IPS-NIHi7 (cell line): ENCODE measurements at regions not wholly inside any gene's neighbourhood (a gene's known extent, or its start where the extent isn't known, plus 50 kb on each side); places are given as distances from the start of the nearest gene placed in this dataset.
A peak's percentile ranks its signal among the peaks of the same experiment; 100 is the strongest.

ENCODE experiments used
- DNase-seq: peaks from one replicate; pipeline ENCODE4 v3.0.0; 2012; ENCODE audit warnings: mixed read lengths; ENCODE audit errors: extremely low spot score

DNA sequence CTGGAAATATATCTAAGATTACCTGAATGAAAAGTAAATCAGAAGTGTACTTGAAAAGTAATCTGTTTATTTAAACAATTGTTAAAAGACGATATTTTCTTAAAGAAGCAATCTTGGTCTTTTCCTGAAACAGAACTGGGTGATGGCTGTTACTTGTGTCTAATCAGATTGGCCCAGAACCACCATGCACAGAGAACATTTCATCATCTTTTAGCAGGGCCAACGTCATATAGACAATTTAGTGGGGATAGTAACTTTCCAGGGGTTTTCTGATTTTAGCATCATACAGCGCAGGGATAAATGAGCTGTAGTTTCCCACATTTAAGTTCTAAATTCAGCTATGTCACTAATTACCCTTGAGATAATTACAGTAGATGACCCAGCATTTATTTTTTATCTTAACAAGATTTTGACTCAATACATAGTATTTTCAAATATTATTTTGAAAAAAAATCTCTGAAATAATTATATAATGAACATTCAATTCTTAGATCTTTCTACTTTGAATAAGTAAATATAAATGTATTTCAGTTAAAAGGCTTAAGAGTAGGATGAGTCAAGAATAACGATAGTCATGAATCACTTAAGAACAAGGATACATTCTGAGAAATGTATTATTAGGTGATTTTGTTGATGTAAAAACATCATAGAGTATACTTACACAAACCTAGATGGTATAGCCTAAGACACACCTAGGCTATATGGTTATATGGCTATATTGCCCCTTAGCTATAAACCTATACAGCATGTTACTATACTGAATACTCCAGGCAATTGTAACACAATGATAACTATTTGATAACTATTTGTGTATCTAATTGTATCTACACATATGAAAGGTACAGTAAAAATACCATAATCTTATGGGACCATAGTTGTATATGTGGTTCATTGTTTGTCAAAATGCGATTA is 103.8 kb upstream of the MME start:
- DNase-seq = no peak

DNA sequence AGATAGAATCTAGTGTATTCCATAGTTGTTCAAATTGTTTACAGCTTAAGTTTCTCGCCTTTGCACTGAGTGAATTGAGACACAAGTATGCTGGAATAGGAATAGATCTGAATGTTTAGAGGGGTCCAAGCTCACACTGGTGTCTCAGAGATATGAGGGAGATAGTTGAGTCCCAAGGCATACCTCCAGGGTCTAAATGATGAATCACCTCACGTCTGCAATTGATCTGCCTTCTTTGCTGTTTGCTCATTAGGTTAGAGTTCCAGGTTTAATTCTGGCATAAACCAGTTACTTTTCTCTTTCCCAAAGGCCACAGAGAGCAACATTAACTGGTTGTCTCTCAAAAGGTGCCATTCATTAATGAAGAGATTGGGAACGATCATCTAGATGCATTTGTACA is 106.3 kb upstream of the MME start:
- no peak for DNase-seq

DNA sequence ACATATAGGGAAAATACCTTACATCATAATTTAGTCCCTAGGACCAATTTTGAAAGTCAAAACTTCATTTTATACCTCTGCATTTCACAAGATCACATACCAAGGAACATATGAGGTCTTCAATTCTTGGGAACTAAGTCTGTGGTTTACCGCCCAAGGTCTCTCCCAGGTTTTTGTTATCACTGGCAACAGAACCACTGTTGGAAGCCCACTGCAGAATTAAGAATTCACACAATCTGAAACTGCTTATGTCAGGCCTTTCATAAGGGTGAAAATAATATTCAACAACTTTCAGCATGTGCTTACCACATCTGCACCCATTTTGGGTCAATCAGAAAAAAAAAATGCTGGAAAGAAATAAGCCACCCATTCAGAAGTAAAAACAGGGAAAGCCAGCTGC is 107.2 kb upstream of the MME start:
- no peak for DNase-seq

DNA sequence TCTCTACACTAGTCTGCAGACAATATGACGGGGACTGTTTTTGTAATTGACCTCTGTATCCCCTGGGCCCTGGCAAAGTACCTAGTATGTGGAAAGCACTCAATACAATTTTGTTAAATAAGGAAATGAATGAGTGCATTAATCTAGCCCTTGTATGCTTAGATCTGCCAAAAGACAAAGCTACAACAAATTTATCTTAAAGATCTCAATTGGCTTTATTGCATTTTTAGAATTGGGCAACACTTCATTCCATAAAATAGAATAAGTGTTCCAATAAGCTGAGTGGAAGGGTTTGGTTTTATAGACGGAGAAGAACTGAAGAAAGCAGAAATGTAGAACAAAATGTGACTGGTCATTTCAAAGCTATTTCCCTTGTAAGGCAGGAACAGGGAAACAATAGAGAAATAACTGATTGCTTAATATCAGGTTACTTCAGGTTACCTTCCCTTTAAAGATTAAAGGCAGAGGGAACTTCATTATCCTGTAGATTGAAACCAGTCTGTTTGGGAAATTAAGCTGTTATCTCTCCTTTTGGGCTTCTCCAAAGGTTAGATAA is 108.3 kb upstream of the MME start:
- no peak for DNase-seq

DNA sequence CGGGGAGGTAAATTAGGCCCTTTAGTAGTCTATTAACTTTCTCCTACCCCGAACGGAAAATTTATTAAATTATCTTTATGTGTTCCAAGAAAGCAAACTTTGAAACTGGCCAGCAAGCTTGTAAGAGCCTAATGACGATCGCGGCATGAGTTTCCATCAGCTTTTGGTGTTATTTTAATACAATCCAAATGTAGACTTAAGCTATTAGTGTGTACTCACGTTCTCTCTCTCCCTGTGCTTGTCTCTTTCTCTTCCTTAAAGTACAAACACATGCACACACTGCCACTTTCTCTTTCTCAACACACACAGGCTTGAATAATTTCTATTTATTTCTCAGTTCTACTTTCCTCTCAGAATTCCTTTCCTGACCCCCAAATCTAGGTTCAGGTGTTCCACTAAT is 108.8 kb upstream of the MME start:
- no peak for DNase-seq

DNA sequence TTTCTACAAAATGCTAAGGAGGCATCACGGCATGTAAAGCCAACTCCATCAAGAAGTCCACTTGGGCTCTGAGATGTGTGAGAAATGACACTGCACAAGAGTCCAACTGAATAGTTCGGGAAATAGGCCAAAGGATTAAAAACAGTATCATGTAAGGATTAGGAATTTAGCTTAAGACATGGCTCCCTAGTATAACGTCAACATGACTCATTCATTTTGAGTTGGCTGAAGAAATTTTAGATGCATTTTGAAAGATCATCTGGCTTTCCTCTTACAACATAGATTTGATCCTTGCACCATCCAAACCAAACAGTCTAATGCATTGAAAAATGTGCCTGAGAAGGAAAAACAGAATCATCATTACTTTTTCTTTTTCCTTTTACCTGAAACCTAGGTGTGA is 109.3 kb upstream of the MME start:
- DNase-seq = no peak

DNA sequence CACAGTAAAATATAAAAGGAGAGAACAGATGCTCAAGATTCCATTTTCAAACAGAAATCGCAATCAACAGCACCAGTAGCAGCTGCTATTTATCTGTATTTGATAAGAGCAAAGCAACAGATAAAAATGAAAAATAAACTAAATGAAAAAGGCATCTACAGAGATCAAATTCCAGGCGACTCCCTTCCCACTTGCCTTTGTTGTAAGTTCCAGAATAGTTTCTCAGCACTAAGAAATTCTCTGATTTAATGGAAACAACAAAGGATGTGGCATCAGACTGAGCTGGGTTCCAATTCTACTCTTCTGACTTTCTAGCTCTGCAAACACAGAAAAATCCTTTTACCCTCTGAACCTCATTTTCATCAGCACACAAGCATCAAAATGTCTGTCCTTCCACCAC is 110.8 kb upstream of the MME start:
- no peak for DNase-seq

DNA sequence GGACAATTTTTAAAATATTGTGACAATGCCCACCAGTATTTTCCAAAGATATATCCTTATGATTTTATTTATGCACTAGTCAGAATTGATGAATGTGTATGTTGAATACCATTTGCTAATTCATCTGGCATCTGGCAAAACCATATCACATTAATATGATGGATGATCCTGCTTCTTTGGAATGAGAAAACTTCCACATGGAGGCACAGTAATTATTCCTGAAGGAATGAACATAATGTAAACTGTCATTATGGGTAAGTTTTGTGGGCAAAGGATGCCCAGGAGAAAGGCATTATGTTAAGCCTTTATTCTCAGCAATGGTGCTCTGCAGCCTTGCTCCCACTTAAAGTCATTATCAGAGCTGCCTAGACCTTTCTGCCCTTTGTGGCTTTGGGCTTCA is 113.0 kb upstream of the MME start:
- DNase-seq = no peak

DNA sequence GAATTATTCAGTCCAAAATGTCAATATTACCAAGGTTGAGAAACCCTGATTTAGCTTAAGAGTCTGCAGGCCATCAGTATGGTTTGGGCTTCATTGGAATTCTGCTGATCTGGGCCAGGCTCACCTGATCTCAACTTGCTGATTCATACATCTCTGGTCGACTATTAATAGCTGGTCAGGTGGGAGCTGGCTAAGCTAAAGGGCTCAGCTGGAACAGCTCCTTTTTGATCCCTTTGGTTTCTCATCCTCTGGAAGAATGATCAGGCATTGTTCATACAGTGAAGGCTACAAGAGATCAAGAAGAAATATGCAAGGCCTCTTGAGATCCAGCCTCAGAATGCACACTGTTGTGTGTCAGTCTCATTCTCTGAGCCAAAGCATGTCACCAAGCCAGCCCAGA is 123.3 kb upstream of the MME start:
- DNase-seq = no peak

DNA sequence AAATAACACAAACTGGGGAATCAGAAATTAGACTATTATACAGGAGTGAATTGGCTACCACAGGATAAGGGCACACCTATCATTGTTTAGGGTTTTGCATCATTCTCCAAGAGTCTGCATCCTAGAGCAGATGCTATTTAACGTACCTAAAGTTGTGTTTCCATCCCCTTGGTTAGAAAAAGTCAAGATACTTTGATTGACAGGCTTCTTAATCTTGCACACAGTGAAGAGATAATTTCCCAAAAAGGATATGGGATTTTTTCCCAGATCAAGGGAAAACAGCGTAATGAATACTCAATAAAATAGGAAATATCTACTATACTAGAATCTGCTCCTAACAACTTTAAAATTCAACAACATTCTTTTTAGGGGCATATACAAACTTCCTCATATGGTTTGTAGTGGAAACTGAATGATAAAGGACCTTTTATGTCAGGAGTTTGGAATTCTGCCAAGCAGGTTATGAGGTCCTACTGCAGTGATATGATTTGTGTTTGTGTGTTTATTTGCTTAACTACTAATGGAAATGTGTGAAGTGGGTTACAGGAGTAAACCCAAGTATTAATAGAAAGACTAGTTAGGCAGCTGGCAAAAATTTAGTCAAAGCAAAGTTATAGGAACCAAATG is 124.1 kb upstream of the MME start:
- DNase-seq = no peak

DNA sequence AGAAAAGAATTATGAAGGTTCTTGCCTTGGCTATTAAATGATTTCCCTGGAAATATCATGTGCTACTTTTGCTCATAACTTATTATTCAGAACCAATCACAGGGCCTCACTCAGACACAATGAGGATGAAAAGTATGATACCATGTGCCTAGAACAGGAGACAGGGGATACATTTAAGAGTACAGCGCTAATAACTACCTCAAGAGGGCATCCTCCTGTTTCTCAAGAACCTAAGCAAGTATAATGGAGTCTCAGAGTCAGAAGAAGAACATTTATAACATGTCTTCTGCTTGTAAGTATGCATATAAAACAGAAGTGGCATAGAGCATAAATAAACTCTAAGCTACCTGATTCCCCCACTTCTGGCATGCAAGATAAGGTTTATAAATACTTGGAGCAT is 125.4 kb upstream of the MME start:
- DNase-seq = peak; percentile 43

DNA sequence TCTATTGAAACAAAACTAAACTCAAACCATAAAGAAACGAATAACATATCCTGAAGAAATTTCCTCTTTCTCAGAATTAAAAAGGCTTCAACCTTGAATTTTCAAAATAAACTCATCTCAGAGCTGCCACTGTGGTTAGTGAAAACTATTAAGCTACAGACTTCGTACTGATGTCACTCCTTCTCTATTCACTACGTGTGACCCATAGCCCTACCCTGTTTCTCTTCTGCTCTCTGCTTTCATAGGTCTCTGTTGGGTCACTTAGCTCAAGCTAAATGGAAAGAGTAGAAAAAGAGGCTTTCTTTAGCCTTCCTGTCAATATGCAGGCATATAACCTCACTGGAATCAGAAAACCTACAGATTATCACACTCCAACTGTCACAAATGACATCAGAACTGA is 126.6 kb upstream of the MME start:
- no peak for DNase-seq

DNA sequence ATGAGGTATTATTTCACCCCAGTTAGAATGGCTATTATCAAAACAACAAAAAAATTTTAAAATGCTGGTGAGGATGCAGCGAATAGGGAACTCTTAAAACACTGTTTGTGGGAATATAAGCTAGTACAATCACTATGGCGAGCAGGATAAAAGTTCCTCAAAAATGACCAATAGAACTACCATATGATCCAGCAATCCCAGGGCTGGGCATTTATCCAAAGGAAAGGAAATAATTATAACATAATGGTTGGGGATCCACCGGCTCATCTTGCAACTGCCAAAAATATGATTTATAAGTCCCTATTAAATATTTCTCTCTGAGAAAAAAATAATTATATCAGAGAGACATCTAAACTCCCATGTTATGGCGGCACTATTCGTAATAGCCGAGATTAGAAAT is 127.6 kb upstream of the MME start:
- DNase-seq = no peak

DNA sequence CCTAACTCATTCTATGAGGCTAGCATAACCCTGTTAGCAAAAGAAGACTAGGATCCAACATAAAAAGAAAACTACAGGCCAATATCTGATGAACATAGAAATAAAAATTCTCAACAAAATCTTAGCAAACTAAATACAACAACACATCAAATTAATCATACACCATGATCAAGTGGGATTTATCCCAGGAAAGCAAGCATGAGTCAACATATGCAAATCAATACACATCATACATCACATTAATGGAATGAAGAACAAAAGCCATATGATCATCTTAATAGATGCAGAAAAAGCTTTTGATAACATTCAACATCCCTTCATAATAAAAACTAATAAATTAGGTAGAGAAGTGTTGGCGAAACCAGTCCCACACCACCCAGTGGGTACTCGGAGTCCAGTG is 136.1 kb upstream of the MME start:
- DNase-seq = no peak

DNA sequence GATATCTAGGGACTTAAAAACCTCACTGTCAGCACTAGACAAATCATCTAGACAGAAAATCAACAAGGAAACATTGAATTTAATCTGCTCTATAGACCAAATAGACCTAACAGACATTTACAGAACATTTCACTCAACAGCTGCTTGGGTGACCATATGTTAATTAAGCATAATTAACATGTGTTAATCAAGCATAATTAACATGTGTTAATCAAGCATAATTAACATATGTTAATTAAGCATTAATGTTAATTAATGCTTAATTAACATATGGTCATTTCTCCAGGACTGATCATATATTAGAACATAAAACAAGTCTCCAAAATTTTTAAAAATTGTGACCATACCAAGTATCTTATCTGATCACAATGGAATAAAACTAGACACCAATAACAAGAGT is 137.3 kb upstream of the MME start:
- no peak for DNase-seq

DNA sequence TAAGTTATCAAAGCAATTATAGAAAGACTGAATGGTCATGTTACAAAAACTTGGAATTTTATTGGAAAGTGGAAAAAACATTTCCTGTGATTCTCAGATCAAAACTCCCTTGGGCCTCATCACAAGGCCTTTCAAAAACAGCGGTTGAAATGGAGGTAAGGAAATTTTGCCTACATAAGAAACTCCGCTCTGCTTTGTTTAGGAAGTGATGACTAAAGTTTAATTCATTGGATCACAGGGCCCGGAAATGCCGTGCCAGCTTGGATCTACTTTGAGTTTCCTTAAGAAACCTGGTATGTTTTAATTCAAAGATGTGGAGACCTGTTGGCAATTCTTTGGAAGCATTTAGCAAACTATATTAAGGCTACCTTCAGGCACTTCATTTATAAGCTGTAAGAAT is 143.9 kb upstream of the MME start:
- DNase-seq = no peak

DNA sequence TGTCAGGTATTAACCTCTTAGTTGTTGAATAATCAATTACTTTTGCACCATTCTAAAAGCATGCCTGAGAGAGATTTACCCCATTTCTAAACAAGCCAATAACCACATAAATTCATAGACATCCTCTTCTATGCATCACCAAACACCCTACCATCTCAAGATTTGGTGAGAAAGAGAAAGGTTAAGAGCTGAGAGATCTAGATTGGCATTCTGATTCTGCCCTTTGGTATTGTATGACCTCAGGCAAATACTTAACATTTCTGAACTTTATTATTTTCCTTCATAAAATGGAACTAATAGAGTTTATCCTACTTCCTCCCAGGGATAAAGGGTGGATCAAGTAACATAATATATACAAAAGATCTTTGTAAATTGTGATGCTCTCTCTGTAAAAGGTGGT is 146.5 kb upstream of the MME start:
- DNase-seq = no peak

DNA sequence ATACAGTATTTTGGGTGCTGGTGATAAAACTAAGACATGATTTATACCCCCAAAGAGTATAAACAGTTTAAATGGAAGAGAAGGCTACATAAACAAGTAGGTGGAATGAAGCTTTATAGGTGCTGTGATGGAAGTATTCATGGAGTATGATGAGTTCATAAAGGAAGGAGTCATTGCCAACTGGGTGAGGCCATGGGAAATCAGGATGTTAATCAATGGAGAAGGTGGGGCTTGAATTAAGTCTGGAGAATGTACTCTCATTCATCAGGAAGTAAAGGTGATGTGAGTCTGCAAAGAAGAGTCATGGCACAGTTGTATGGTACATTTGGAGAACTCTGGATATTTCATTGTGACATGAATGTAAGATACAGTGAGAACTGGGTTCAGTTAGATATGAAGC is 147.5 kb upstream of the MME start:
- no peak for DNase-seq

DNA sequence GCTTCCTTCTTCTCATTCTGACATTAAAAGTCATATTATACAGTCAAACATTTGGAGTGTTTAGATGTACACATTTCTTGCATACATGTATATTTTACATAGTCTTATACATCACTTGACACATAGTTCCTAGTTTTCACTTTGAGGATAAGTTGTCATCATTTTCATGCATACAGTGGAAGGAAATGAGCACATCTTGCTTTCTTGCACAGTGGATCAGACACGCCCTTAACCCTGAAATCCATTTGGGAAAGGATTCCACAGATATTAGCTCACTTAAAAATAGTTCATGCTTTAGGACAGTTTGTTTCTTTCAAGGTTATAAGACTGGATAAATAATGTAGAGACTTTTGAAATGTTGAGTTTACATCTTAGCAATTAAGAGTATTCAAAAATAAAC is 148.6 kb upstream of the MME start:
- DNase-seq = no peak

DNA sequence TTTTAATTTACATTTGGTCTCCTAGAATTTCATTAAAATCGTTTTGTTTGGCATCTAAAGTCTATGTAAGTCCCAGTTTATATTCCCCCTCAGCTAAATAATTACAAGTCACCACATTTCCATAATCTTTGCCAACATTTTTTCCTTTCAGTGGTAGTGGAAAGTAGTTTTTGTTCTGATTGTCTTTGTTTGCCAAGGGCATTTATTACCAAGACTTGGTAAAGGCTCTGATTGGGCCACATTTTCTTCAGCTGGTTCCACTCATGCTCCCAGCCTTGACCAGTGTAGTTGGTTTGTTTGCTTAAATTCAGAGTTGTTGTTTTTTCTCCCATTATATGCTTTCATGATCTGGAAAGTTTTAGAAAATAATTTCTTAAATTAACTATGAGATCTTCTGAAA is 153.4 kb upstream of the MME start:
- no peak for DNase-seq

DNA sequence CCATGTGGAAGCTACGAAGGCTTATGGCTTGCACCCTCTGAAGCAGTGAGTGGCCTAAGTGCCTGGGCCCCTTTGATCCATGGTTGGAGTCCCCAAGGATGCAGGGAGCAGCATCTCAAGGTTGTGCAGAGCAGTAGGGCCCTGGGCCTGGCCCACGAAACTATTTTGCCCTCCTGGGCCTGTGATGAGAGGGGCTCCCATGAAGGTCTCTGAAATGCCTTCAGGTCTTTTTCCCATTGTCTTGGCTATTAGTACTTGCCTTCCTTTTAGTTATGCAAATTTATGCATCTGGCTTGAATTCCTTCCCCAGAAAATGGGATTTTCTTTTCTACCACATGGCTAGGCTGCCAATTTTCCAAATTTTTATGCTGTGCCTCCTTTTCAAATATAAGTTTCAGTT is 158.8 kb upstream of the MME start:
- DNase-seq = no peak

DNA sequence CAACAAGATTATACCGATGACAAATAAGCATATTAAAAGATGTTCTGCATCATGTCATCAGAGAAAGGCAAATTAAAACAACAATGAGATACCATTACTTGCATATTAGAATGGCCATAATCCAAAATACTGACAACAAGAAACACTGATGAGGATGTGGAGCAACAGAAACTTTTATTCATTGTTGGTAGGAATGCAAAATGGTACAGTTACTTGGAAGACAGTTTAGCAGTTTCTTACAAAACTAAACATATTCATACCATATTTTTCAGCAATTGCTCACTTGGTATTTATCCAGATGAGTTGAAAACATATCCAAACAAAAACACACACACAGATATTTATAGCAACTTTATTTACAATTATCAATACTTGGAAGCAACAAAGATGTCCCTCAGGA is 160.9 kb upstream of the MME start:
- no peak for DNase-seq

DNA sequence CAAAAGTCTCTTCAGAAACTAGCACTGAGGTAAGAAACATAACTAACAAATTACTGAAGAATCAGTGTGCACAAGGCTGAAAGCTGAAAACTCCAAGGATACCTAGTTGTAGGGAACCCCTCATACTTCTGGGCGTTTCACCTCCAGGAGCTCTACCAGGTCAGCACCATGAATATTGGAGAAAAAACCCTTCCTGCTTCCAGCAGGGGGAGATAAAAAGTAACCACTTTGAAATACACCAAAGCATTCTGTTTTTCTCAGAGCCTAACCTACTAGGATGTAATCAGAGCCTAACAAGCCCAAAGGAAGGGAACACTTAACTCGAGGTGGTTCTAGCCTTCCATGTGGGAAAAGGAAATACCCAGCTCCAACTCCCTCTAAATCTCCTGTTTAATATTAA is 175.8 kb upstream of the MME start:
- DNase-seq = peak; percentile 64
